ENCODE measurements at regions not wholly inside any gene's neighbourhood (a gene's known extent, or its start where the extent isn't known, plus 50 kb on each side); places are given as distances from the start of the nearest gene placed in this dataset.

GRCh38 chr18:23331091-23331920, 121.8 kb upstream of the RIOK3 start (continued):
- TF ChIP-seq, protein P1, sequence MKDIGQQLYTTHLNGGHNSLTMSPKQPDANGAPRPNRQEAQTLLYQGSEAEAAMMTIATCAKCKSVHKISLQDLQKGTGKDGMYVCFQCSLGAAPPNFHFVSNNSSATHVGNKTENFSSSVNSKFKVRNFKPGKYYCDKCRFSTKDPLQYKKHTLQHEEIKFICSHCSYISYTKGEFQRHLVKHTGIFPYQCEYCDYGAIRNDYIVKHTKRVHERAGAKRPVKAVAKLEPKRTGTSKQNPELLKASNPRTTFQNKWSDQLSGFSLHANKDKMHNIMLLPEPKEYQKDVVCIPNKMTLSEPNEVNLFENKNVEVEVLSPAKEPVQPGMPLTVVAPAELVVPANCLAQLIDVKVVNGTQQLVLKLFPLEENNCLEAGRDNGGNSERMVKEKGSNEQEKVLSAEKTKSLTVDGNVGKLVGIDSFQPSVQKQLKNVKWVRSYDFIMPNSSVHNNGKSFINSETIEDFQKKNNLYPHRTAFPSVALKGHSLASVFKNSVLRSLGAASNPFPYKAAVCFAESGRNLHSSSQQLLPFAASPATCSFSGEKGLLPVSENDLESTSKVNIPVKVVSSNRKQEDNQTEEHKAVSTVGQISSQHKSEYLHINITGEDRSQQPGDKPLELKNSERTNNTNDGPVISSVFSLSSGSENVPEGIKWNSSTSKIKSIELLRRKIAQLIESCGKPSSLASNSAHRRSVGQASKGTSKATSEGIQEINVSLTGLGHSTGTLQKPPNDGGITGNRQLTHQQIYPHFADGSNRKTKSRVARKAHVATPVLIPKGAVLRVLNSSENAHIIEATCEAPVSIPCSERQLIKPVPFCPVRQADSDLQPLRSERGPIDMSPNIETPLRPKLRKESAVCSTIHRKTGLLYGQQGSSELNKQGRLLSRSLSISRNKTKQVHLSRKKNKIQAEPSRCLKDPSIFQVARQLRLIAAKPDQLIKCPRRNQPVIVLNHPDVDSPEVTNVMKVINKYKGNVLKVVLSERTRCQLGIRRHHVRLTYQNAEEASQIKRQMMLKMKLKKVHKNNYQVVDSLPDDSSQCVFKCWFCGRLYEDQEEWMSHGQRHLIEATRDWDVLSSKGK (CRISPR knock-in tag; IDR thresholded peaks at IDR 0.05), result no peak
- no peak for TF ChIP-seq PML (IDR thresholded peaks at IDR 0.05; ENCODE audit: low read length)
- no peak for TF ChIP-seq TBL1XR1 (IDR thresholded peaks at IDR 0.05; ENCODE audit: low read length in 2 of 2)
- TF ChIP-seq ZNF175 (CRISPR knock-in tag; IDR thresholded peaks at IDR 0.05; ENCODE audit: low read depth), result no peak
- no peak for TF ChIP-seq ZNF324 (CRISPR knock-in tag; IDR thresholded peaks at IDR 0.05)
- no peak for TF ChIP-seq ARID4B (CRISPR knock-in tag; IDR thresholded peaks at IDR 0.05)

All from K562 (cell line).